T-cell (primary cell): ENCODE measurements at regions not wholly inside any gene's neighbourhood (a gene's known extent, or its start where the extent isn't known, plus 50 kb on each side); places are given as distances from the start of the nearest gene placed in this dataset.
"Not testable (repeated sequence)": the region's sequence is repeated elsewhere in the genome, so short reads cannot be mapped to it uniquely, and the experiment has no call there.

ENCODE experiments used
- ATAC-seq, 4 experiments: fragments of 200-7000 bp in 3 of 4; fragments of 150-1000 bp in 1 of 4; cut with Tn5 transposase; replicated peaks in 1 of 4; 1 replicate in 3 of 4; 2 replicates in 1 of 4; pipeline ENCODE4 v1.10.0; 2021; ENCODE audit warnings: moderate library complexity in 3 of 4, mild to moderate bottlenecking in 2 of 4, moderate number of reproducible peaks in 1 of 4
- CTCF ChIA-PET, 2 donors: fragments of 300-600 bp; sonication (Branson Sonifier 250); formaldehyde crosslinking; loops; one replicate each; lab custom pipeline; 2022; ENCODE audit warnings: antibody characterized with exemption in 2 of 2; lab: Charles Lee
- POLR2A ChIA-PET, 2 donors: fragments of 300-600 bp; sonication (Branson Sonifier 250); formaldehyde crosslinking; loops; one replicate each; lab custom pipeline; 2022; ENCODE audit warnings: antibody characterized with exemption in 2 of 2; lab: Charles Lee
- DNase-seq, 35 experiments: peaks; one replicate each; pipeline versions ENCODE4 v3.0.0 to v3.0.0-alpha.2; 2013 to 2023
- H3K27ac ChIP-seq: one replicate; pipeline ENCODE4 v1.5.1; 2013; ENCODE audit warnings: low read length
- H3K27me3 ChIP-seq, 2 experiments: replicated peaks in 1 of 2; 1 replicate in 1 of 2; 2 replicates in 1 of 2; pipeline versions ENCODE4 v1.6.1 to v1.7.0; 2013; ENCODE audit warnings: low read length in 1 of 2, mixed read lengths in 1 of 2; ENCODE audit not compliant: control insufficient read depth in 2 of 2, insufficient read depth in 2 of 2; ENCODE audit errors: extremely low read depth in 1 of 2
- H3K36me3 ChIP-seq, 2 donors: 1 replicate in 1 of 2; 2 replicates in 1 of 2; pipeline versions ENCODE4 v1.6.1 to v1.7.0; 2013; ENCODE audit warnings: low read length in 1 of 2; ENCODE audit not compliant: control insufficient read depth in 2 of 2, insufficient read depth in 1 of 2; ENCODE audit errors: extremely low read depth in 1 of 2
- H3K4me1 ChIP-seq, 2 experiments: 1 replicate in 1 of 2; 2 replicates in 1 of 2; pipeline versions ENCODE4 v1.6.1 to v1.7.0; 2013; ENCODE audit warnings: low read length in 2 of 2, mixed read lengths in 1 of 2; ENCODE audit not compliant: insufficient read depth in 2 of 2, control insufficient read depth in 1 of 2; ENCODE audit errors: extremely low read depth in 1 of 2
- H3K4me3 ChIP-seq, 2 donors: 1 replicate in 1 of 2; 2 replicates in 1 of 2; pipeline versions ENCODE4 v1.5.1 to v1.7.0; 2013; ENCODE audit warnings: mild to moderate bottlenecking in 2 of 2, low read length in 1 of 2, moderate library complexity in 1 of 2; ENCODE audit not compliant: control insufficient read depth in 1 of 2; ENCODE audit errors: extremely low read depth in 1 of 2
- H3K9me3 ChIP-seq: 2 replicates; pipeline ENCODE4 v1.7.0; 2013
- H3K27ac Mint-ChIP-seq, 2 donors: one replicate each; pipeline ENCODE4 v1.8.0; 2020 to 2021; ENCODE audit warnings: mild to moderate bottlenecking in 2 of 2, mixed read lengths in 2 of 2
- H3K27me3 Mint-ChIP-seq, 2 donors: one replicate each; pipeline ENCODE4 v1.8.0; 2021 to 2022; ENCODE audit warnings: mixed read lengths in 2 of 2
- H3K36me3 Mint-ChIP-seq: one replicate; pipeline ENCODE4 v1.8.0; 2021; ENCODE audit warnings: mixed read lengths
- H3K4me1 Mint-ChIP-seq, 3 donors: one replicate each; pipeline ENCODE4 v1.8.0; 2020 to 2022; ENCODE audit warnings: mixed read lengths in 3 of 3, mild to moderate bottlenecking in 1 of 3
- H3K4me3 Mint-ChIP-seq, 3 donors: one replicate each; pipeline ENCODE4 v1.8.0; 2020 to 2022; ENCODE audit warnings: mild to moderate bottlenecking in 3 of 3, mixed read lengths in 3 of 3, moderate library complexity in 3 of 3
- H3K9me3 Mint-ChIP-seq, 3 donors: one replicate each; pipeline ENCODE4 v1.8.0; 2020 to 2022; ENCODE audit warnings: mixed read lengths in 3 of 3
- WGBS: methylation state at CpG from one replicate; pipeline ENCODE4 v1.1.5; 2013; ENCODE audit warnings: missing lambda C conversion rate; ENCODE audit not compliant: insufficient coverage; 5-methylcytosine and 5-hydroxymethylcytosine counted together

- ATAC-seq (no peak), DNase-seq (no peak)
- 90% methylated on average over 3 of the region's 9 CpGs for WGBS
- Histone ChIP-seq H3K36me3 (no peaks in the 10 kb centered on the region), H3K9me3 (no peaks in the 10 kb centered on the region), H3K4me1 (no peaks in the 10 kb centered on the region), H3K27ac (no peak overlapping the region), H3K27me3 (peaks cover 2 to 8% of the 10 kb centered on the region in 2 experiments), H3K4me3 (no peak overlapping the region)
- Mint-ChIP-seq H3K4me3 (no peak overlapping the region), H3K36me3 (no peaks in the 10 kb centered on the region), H3K27ac (no peak overlapping the region), H3K4me1 (no peaks in the 10 kb centered on the region), H3K27me3 (peaks cover 32 to 40% of the 10 kb centered on the region in 2 donors), H3K9me3 (peaks cover 8 to 12% (median 9%) of the 10 kb centered on the region in 3 donors)
- POLR2A ChIA-PET: no interaction called here
- CTCF ChIA-PET: no interaction called here
These were observed 103.1 kb upstream of the IRX4 start for GRCh38 chr5:1985781-1986180.

DNA sequence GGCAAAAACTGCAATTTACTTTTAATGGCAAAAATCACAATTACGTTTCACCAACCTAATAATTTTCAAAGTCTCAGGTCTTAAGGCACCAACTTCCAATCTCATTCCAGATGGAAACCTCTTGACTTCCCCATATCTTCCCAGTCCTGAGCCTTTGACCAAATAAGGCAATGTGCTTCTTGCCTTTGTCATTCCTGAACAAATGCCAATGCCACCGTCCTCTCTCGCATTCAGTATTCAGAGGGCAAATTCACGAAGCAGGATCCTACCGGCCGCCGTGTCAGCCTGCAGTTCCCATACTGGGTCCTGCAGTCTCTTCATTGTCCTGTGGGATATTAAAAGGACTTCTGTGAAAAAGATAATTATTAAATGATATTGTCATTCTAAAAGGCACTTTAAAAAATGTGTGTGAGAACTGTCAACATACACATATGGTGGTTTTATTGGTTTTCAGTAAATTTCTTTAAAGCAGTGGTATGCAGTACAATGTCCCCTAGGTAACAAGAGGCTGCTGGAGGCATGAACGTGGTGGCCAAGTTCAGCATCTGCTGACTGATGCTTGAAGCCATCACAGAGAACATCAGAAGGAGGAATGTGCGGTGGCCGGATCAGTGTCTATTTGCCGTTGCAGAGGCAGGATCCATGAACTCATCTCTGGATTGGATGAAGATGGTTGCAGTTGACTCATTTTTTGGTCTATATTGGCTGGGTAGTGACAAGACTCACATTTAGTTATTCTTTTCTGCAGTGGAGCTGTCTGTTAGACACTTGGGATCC is 101.4 kb upstream of the IRX4 start:
- Mint-ChIP-seq H3K27ac (no peak overlapping the region), H3K4me1 (no peaks in the 10 kb centered on the region), H3K27me3 (peaks cover 24 to 35% of the 10 kb centered on the region in 2 donors), H3K9me3 (peaks cover 0 to 3% (median 3%) of the 10 kb centered on the region in 3 donors), H3K4me3 (no peak overlapping the region), H3K36me3 (no peaks in the 10 kb centered on the region)
- DNase-seq (no peak), ATAC-seq (no peak)
- Histone ChIP-seq H3K4me1 (no peaks in the 10 kb centered on the region), H3K27ac (no peak overlapping the region), H3K9me3 (no peaks in the 10 kb centered on the region), H3K36me3 (no peaks in the 10 kb centered on the region), H3K4me3 (no peak overlapping the region), H3K27me3 (peaks cover 2 to 11% of the 10 kb centered on the region in 2 experiments)
- 81% methylated on average over 5 of the region's 11 CpGs for WGBS
- ChIA-PET POLR2A (no interaction called here), CTCF (no interaction called here)

- Histone ChIP-seq H3K4me1 (no peaks in the 10 kb centered on the region), H3K36me3 (no peaks in the 10 kb centered on the region), H3K9me3 (no peaks in the 10 kb centered on the region), H3K4me3 (no peak overlapping the region), H3K27ac (no peak overlapping the region), H3K27me3 (peaks cover 2 to 11% of the 10 kb centered on the region in 2 experiments)
- H3K36me3 Mint-ChIP-seq: no peaks in the 10 kb centered on the region
- peaks cover 29 to 31% of the 10 kb centered on the region in 2 donors for H3K27me3 Mint-ChIP-seq
- no peak for DNase-seq
- H3K4me1 Mint-ChIP-seq: no peaks in the 10 kb centered on the region
- ATAC-seq: no peak
- ChIA-PET CTCF (no interaction called here), POLR2A (no interaction called here)
- no peak overlapping the region for H3K27ac Mint-ChIP-seq
- no peak overlapping the region for H3K4me3 Mint-ChIP-seq
- H3K9me3 Mint-ChIP-seq: no peaks in the 10 kb centered on the region
- WGBS: 100% methylated on average over 1 of the region's 18 CpGs
These were observed 100.7 kb upstream of the IRX4 start for GRCh38 chr5:1983401-1983800.

DNA sequence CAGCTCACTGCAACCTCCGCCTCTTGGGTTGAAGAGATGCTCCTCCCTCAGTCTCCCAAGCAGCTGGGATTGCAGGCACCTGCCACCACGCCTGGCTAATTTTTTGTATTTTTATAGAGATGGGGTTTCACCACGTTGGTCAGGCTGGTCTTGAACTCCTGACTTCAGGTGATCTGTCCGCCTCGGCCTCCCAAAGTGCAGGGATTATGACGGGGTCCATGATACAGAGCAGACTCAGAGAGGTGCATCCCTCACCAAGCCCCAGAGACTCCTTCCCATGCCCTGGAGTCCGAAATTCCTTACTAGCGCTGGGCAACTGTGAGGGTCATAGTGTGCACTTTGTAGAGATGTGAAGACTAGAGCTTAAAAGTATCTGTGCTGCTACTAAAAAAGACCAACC is 99.8 kb upstream of the IRX4 start:
- H3K9me3 ChIP-seq, H3K9me3 Mint-ChIP-seq, CTCF ChIA-PET, H3K27ac Mint-ChIP-seq, DNase-seq, H3K4me3 ChIP-seq, H3K36me3 Mint-ChIP-seq, ATAC-seq, H3K4me1 Mint-ChIP-seq, H3K4me1 ChIP-seq, H3K4me3 Mint-ChIP-seq, H3K27ac ChIP-seq, POLR2A ChIA-PET, H3K36me3 ChIP-seq: not testable (repeated sequence)
- no CpG with 5 or more reads among the region's 8 CpGs for WGBS
- peaks cover under 1 to 11% of the 10 kb centered on the region in 2 experiments for H3K27me3 ChIP-seq
- H3K27me3 Mint-ChIP-seq: peaks cover 27 to 28% of the 10 kb centered on the region in 2 donors

DNA sequence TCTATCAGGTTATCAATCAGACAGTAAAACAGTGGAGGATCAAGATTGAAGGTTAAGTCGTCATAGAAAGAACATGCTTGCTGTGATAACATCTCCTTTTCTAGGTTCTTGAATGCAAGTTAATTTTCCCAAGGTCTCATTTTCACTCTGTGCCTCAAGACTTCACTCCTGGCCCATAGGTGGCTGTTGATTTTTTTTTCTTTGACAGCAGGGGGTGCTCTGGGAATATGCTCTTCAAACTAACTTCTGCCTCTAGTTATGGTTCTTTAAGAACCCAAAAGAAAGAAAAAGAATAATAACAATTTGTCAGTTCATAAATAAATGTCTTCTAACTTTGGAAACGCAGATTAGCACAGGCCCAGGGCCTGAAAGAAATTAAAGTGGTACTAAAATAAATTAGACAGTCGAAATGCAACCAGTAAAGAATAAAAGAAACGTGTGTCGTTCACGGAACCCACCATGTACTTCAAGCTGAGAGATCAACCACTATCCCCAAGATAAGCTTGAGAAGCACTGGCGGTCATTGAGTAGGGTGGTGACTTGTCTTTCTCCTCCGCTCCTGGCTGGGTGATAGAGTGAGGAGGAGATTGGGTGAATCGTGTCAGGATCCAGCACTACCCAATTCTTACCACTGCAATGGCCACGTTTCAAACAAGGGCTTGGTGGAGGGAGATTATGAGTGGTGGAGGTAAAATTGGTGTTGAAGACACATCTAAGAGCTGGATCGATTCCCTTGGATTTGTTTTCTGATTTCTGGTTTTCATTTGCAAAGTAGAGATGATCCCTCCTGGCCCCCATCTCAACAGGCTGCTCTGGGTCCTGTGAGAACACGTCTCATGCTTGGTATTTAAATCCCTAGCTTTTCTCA is 93.4 kb upstream of the IRX4 start:
- Histone ChIP-seq H3K36me3 (no peaks in the 10 kb centered on the region), H3K9me3 (no peaks in the 10 kb centered on the region), H3K4me3 (no peak overlapping the region), H3K27me3 (peaks cover 0 to 18% of the 10 kb centered on the region in 2 experiments), H3K4me1 (no peaks in the 10 kb centered on the region), H3K27ac (no peak overlapping the region)
- WGBS: no CpG with 5 or more reads among the region's 12 CpGs
- no peaks in the 10 kb centered on the region for H3K4me1 Mint-ChIP-seq
- ATAC-seq (no peak), DNase-seq (no peak)
- no peaks in the 10 kb centered on the region for H3K9me3 Mint-ChIP-seq
- peaks cover 22 to 32% of the 10 kb centered on the region in 2 donors for H3K27me3 Mint-ChIP-seq
- no peaks in the 10 kb centered on the region for H3K36me3 Mint-ChIP-seq
- ChIA-PET POLR2A (interaction anchor here in 1 of 2 donors (0.6 kb wide), 1 partner anchor 219 kb away, joined by 3 read pairs; no protein-coding TSS in a partner anchor), CTCF (no interaction called here)
- H3K4me3 Mint-ChIP-seq: no peak overlapping the region
- no peak overlapping the region for H3K27ac Mint-ChIP-seq

DNA sequence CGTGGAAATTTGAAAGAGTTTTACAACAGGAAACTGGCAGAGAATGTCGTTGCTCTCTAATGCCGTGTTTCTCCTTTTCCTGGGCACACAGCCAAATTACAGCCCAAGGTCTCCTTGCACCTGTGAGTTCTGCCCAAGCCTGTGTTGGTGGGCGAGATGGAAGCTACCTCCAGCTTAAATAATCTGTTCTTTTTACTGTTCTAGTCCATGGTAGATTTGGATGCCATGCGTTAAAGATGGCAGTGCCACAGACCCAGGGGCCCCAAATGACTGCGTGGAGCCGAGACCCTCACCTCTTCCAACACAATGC is 92.6 kb upstream of the IRX4 start:
- H3K27ac Mint-ChIP-seq: no peak overlapping the region
- H3K27me3 Mint-ChIP-seq: peaks cover 22 to 32% of the 10 kb centered on the region in 2 donors
- H3K4me1 Mint-ChIP-seq: no peaks in the 10 kb centered on the region
- WGBS: 19% methylated on average over 3 of the region's 7 CpGs
- H3K27me3 ChIP-seq: peaks cover 0 to 17% of the 10 kb centered on the region in 2 experiments
- no peaks in the 10 kb centered on the region for H3K36me3 ChIP-seq
- H3K4me3 ChIP-seq: no peak overlapping the region
- H3K9me3 Mint-ChIP-seq: no peaks in the 10 kb centered on the region
- H3K9me3 ChIP-seq: no peaks in the 10 kb centered on the region
- H3K36me3 Mint-ChIP-seq: no peaks in the 10 kb centered on the region
- CTCF ChIA-PET: no interaction called here
- ATAC-seq (no peak), DNase-seq (no peak)
- H3K4me3 Mint-ChIP-seq: no peak overlapping the region
- H3K27ac ChIP-seq: no peak overlapping the region
- H3K4me1 ChIP-seq: no peaks in the 10 kb centered on the region
- POLR2A ChIA-PET: no interaction called here
